HCT116 (cell line): ENCODE measurements at regions not wholly inside any gene's neighbourhood (a gene's known extent, or its start where the extent isn't known, plus 50 kb on each side); places are given as distances from the start of the nearest gene placed in this dataset.

ENCODE experiments used
- ATAC-seq: fragments of 200-7000 bp; cut with Tn5 transposase; 2 replicates; pipeline ENCODE4 v1.9.1; 2020; ENCODE audit warnings: mild to moderate bottlenecking, moderate library complexity
- BruUV-seq: library from RNA; stranded (reverse); fragments of 400-500 nt; replicated peaks from 2 replicates; lab custom pipeline; 2021; lab: Mats Ljungman, UMichigan
- CTCF ChIA-PET: fragments of 300-600 bp; sonication (Branson Sonifier 250); formaldehyde crosslinking; loops from one replicate; lab custom pipeline; 2021; ENCODE audit warnings: antibody characterized with exemption; lab: Charles Lee
- POLR2A ChIA-PET: fragments of 300-600, 350-600 bp; sonication (Branson Sonifier 250); formaldehyde crosslinking; loops from one replicate; lab custom pipeline; 2021; ENCODE audit warnings: antibody characterized with exemption; lab: Charles Lee
- RAD21 ChIA-PET, 2 experiments: fragments of 300-600 bp; sonication (Branson Sonifier 250); formaldehyde crosslinking; loops; one replicate each; lab custom pipeline; 2023; ENCODE audit warnings: low total read pairs in 2 of 2; ENCODE audit not compliant: uncharacterized antibody in 2 of 2, unreplicated experiment in 2 of 2, low non-redundant PET in 1 of 2; lab: Charles Lee
- DNase-seq: peaks from one replicate; pipeline ENCODE4 v3.0.0-alpha.2; 2010; ENCODE audit warnings: low read depth, low spot score
- H2AFZ ChIP-seq: fragments of 200-600 bp; shearing (Covaris generic), sonication (generic); 2 replicates; pipeline ENCODE4 v1.6.1; 2017; ENCODE audit warnings: low read depth, mixed run types, mixed read lengths, antibody characterized with exemption, low read length; ENCODE audit not compliant: poor library complexity, severe bottlenecking
- H3K27ac ChIP-seq: 2 replicates; pipeline ENCODE4 v1.5.1; 2012; ENCODE audit warnings: low read depth, low read length
- H3K27me3 ChIP-seq: fragments of 200-600 bp; sonication (generic); 2 replicates; pipeline ENCODE4 v1.6.1; 2016; ENCODE audit warnings: mixed run types, low read length, mixed read lengths; ENCODE audit not compliant: insufficient read depth
- H3K36me3 ChIP-seq, 2 experiments: fragments of 200-500 bp in 1 of 2; fragments of 200-600 bp in 1 of 2; sonication (Bioruptor generic) in 1 of 2; sonication (generic) in 1 of 2; 2 replicates each; pipeline versions ENCODE4 v1.5.1 to v1.6.1; 2014 to 2016; ENCODE audit warnings: low read length in 2 of 2, inconsistent platforms in 1 of 2, mixed read lengths in 1 of 2, mixed run types in 1 of 2; ENCODE audit not compliant: insufficient read depth in 2 of 2, control insufficient read depth in 1 of 2
- H3K4me1 ChIP-seq, 2 experiments: fragments of 200-600 bp in 1 of 2; sonication (generic) in 1 of 2; 2 replicates each; pipeline versions ENCODE4 v1.5.1 to v1.6.1; 2012 to 2017; ENCODE audit warnings: low read length in 2 of 2, inconsistent platforms in 1 of 2, mild to moderate bottlenecking in 1 of 2, mixed read lengths in 1 of 2, mixed run types in 1 of 2, moderate library complexity in 1 of 2; ENCODE audit not compliant: insufficient read depth in 2 of 2, control insufficient read depth in 1 of 2
- H3K4me2 ChIP-seq: fragments of 200-600 bp; sonication (generic); 2 replicates; pipeline ENCODE4 v1.6.1; 2017; ENCODE audit warnings: mixed run types, low read length, mixed read lengths
- H3K4me3 ChIP-seq, 2 experiments: fragments of 200-600 bp in 1 of 2; sonication (generic) in 1 of 2; replicated peaks in 1 of 2; 2 replicates each; pipeline ENCODE4 v1.5.1; 2011 to 2016; ENCODE audit warnings: low read length in 2 of 2, control low read depth in 1 of 2, low read depth in 1 of 2, mild to moderate bottlenecking in 1 of 2, mixed read lengths in 1 of 2, mixed run types in 1 of 2
- H3K79me2 ChIP-seq: fragments of 200-600 bp; sonication (generic); 2 replicates; pipeline ENCODE4 v1.6.1; 2017; ENCODE audit warnings: mild to moderate bottlenecking, mixed run types, low read length, moderate library complexity, mixed read lengths; ENCODE audit not compliant: insufficient read depth
- H3K9ac ChIP-seq: fragments of 200-600 bp; sonication (generic); 2 replicates; pipeline ENCODE4 v1.6.1; 2016; ENCODE audit warnings: low read length, mixed read lengths
- H3K9me2 ChIP-seq: fragments of 200-600 bp; sonication (generic), shearing (Covaris generic); 2 replicates; pipeline ENCODE4 v1.6.1; 2017; ENCODE audit warnings: mixed run types, mild to moderate bottlenecking, moderate library complexity; ENCODE audit not compliant: insufficient read depth
- H3K9me3 ChIP-seq, 2 experiments: fragments of 200-500 bp in 1 of 2; fragments of 200-600 bp in 1 of 2; sonication (Bioruptor generic) in 1 of 2; sonication (generic) in 1 of 2; 2 replicates each; pipeline ENCODE4 v1.6.1; 2014 to 2017; ENCODE audit warnings: low read length in 2 of 2, mixed read lengths in 2 of 2, inconsistent platforms in 1 of 2, low read depth in 1 of 2, mild to moderate bottlenecking in 1 of 2, mixed run types in 1 of 2, moderate library complexity in 1 of 2; ENCODE audit not compliant: control insufficient read depth in 1 of 2, insufficient read depth in 1 of 2
- H4K20me1 ChIP-seq: fragments of 200-600 bp; sonication (generic), shearing (Covaris generic); 2 replicates; pipeline ENCODE4 v1.6.1; 2017; ENCODE audit warnings: mixed run types, mild to moderate bottlenecking, moderate library complexity; ENCODE audit not compliant: insufficient read depth
- ELF1 ChIP-seq: IDR thresholded peaks from 2 replicates; pipeline ENCODE4 v1.6.1; 2012; ENCODE audit warnings: low read depth, borderline replicate concordance
- EZH2 ChIP-seq: fragments of 200-600 bp; sonication (generic); IDR thresholded peaks from 2 replicates; pipeline ENCODE4 v1.6.1; 2017; ENCODE audit warnings: antibody characterized with exemption, mixed run types
- FOSL1 ChIP-seq: IDR thresholded peaks from 2 replicates; pipeline ENCODE4 v1.6.1; 2012; ENCODE audit warnings: low read depth
- POLR2A ChIP-seq: IDR thresholded peaks from 2 replicates; pipeline ENCODE4 v1.7.0; 2011; ENCODE audit warnings: borderline replicate concordance; ENCODE audit not compliant: insufficient read depth, insufficient read length; ENCODE audit errors: extremely low read depth
- POLR2AphosphoS5 ChIP-seq: IDR thresholded peaks from 2 replicates; pipeline ENCODE4 v1.6.1; 2011; ENCODE audit warnings: mild to moderate bottlenecking, low read depth, low read length, moderate library complexity
- TCF7L2 ChIP-seq: IDR thresholded peaks from 2 replicates; pipeline ENCODE4 v1.7.0; 2011; ENCODE audit warnings: borderline replicate concordance, inconsistent platforms; ENCODE audit not compliant: insufficient read depth, insufficient read length; ENCODE audit errors: extremely low read depth
- YY1 ChIP-seq: IDR thresholded peaks from 2 replicates; pipeline ENCODE4 v1.6.1; 2011; ENCODE audit warnings: low read length, low read depth, moderate library complexity, mild to moderate bottlenecking; ENCODE audit not compliant: insufficient replicate concordance; ENCODE audit errors: extremely low read depth
- ZNF274 ChIP-seq: fragments of 200-500 bp; sonication (Bioruptor generic); IDR thresholded peaks from 2 replicates; pipeline ENCODE4 v1.6.1; 2014; ENCODE audit warnings: mild to moderate bottlenecking, low read depth, low read length, inconsistent platforms
- intact Hi-C: fragments of 100-400 bp; cut with micrococcal nuclease; formaldehyde crosslinking; loops from 2 replicates; pipeline ENCODE4 v1.10.0; 2022
- TF ChIP-seq, protein P1 (sequence below), 3 experiments: fragments of 200-600 bp in 1 of 3; sonication (generic) in 1 of 3; IDR thresholded peaks in 2 of 3; conservative IDR thresholded peaks in 1 of 3; 2 replicates each; pipeline ENCODE4 v1.5.1; 2012 to 2017; ENCODE audit warnings: low read depth in 2 of 3, low read length in 2 of 3, antibody characterized with exemption in 1 of 3, borderline replicate concordance in 1 of 3, control low read depth in 1 of 3, mild to moderate bottlenecking in 1 of 3, mixed read lengths in 1 of 3, mixed run types in 1 of 3, moderate library complexity in 1 of 3; ENCODE audit not compliant: insufficient read depth in 1 of 3
- TF ChIP-seq, protein P2 (sequence below): IDR thresholded peaks from 2 replicates; pipeline ENCODE4 v1.6.1; 2012

DNA sequence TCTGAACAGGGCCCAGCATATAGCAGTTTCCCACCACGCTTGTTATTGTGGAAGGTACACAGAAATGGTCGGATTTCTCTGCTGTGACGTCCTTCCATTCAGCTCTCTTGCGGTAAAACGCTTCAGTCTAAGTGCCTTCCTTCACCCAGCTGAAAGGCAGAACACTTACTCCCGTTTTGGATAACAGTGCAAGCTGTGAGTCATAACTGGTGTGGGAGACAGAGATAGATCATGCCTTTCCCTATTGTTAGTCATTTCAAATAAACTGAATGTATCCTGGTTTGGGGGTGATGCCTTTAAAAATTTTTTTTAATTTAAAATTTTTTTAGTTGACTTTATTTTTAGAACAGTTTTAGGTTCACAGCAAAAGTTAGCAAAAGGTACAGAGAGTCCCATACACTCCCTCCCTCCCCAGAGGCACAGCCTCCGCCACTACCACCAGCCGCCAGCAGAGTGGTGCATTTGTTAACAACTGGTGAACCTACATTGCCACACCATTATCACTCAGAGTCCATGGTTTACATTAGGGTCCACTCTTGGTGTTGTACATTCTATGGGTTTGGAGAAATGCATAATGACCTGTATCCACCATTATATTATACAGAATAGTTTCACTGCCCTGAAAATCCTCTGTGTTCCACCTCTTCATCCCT lies 94.9 kb upstream of the NSMCE3 start:
- Histone ChIP-seq H3K4me3 (no peak overlapping the region), H3K9me2 (no peaks in the 10 kb centered on the region), H4K20me1 (no peaks in the 10 kb centered on the region), H3K79me2 (no peaks in the 10 kb centered on the region), H3K36me3 (no peaks in the 10 kb centered on the region), H3K27me3 (peaks cover 42% of the 10 kb centered on the region), H3K4me2 (no peak overlapping the region)
- CTCF ChIA-PET: interaction anchor here (1.0 kb wide), 1 partner anchor 12 kb away, joined by 3 read pairs; no protein-coding TSS in a partner anchor
- DNase-seq: no peak
- ATAC-seq: peak; percentile 95
- RAD21 ChIA-PET: no interaction called here
- POLR2A ChIA-PET: no interaction called here
- TF ChIP-seq, protein P1, sequence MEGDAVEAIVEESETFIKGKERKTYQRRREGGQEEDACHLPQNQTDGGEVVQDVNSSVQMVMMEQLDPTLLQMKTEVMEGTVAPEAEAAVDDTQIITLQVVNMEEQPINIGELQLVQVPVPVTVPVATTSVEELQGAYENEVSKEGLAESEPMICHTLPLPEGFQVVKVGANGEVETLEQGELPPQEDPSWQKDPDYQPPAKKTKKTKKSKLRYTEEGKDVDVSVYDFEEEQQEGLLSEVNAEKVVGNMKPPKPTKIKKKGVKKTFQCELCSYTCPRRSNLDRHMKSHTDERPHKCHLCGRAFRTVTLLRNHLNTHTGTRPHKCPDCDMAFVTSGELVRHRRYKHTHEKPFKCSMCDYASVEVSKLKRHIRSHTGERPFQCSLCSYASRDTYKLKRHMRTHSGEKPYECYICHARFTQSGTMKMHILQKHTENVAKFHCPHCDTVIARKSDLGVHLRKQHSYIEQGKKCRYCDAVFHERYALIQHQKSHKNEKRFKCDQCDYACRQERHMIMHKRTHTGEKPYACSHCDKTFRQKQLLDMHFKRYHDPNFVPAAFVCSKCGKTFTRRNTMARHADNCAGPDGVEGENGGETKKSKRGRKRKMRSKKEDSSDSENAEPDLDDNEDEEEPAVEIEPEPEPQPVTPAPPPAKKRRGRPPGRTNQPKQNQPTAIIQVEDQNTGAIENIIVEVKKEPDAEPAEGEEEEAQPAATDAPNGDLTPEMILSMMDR (IDR thresholded peaks at IDR 0.05 in 2 of 3, conservative IDR thresholded peaks at IDR 0.05 in 1 of 3; ENCODE audit: borderline replicate concordance in 1 of 3, insufficient read depth in 1 of 3, low read depth in 2 of 3, low read length in 2 of 3): peak in 2 of 3 experiments; percentile 44 to 53; a peak in 4 of 6 replicates
- TF ChIP-seq YY1 (no peak), POLR2AphosphoS5 (no peak), EZH2 (no peak)
- TF ChIP-seq, all 23 proteins: peak for 1
- intact Hi-C loops: no loop called here
- Histone ChIP-seq H3K4me1 (no peaks in the 10 kb centered on the region), H3K27ac (no peak overlapping the region), H2AFZ (no peak overlapping the region), H3K9ac (no peak overlapping the region), H3K9me3 (peaks cover 7 to 13% of the 10 kb centered on the region in 2 experiments; a peak in 3 of 4 replicates)
- no TSS peak for BruUV-seq

DNA sequence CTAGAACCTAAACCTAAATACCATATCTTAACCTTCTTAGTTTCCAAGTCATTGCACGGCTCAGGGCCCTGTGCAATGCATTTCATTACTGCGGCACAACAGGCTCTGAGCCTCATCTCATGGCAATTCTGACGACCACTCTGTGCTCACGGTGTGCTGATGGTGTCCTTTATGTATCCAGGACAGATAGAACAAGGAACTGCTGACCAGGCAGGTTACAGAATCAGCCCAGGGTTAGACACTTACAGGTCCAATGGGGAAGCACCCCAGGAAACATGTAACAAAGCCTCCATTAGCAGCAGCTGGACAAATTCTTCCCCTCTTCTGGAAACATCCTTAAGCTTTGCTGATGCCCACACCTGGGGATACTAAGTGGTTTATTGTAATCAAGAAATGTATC lies 91.9 kb upstream of the NSMCE3 start:
- Histone ChIP-seq H3K4me1 (no peaks in the 10 kb centered on the region), H2AFZ (no peak overlapping the region), H3K9me3 (no peaks in the 10 kb centered on the region), H3K9me2 (no peaks in the 10 kb centered on the region), H3K4me2 (no peak overlapping the region), H3K36me3 (no peaks in the 10 kb centered on the region), H3K27me3 (peaks cover 52% of the 10 kb centered on the region), H4K20me1 (no peaks in the 10 kb centered on the region), H3K27ac (no peak overlapping the region), H3K79me2 (no peaks in the 10 kb centered on the region), H3K9ac (no peak overlapping the region), H3K4me3 (no peak overlapping the region)
- DNase-seq (no peak), ATAC-seq (no peak)
- POLR2A ChIA-PET: no interaction called here
- CTCF ChIA-PET: no interaction called here
- RAD21 ChIA-PET: no interaction called here
- intact Hi-C loops: no loop called here
- BruUV-seq: no TSS peak
- no peak for TF ChIP-seq FOSL1
- no peak for TF ChIP-seq ELF1
- TF ChIP-seq, protein P2, sequence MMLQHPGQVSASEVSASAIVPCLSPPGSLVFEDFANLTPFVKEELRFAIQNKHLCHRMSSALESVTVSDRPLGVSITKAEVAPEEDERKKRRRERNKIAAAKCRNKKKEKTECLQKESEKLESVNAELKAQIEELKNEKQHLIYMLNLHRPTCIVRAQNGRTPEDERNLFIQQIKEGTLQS: no peak
- TF ChIP-seq, protein P1 (IDR thresholded peaks at IDR 0.05 in 2 of 3, conservative IDR thresholded peaks at IDR 0.05 in 1 of 3; ENCODE audit: borderline replicate concordance in 1 of 3, insufficient read depth in 1 of 3, low read depth in 2 of 3, low read length in 2 of 3): no peak
- no peak for TF ChIP-seq POLR2A
- no peak for TF ChIP-seq TCF7L2
- no peak for TF ChIP-seq ZNF274
